ENCODE measurements at regions not wholly inside any gene's neighbourhood (a gene's known extent, or its start where the extent isn't known, plus 50 kb on each side); places are given as distances from the start of the nearest gene placed in this dataset.

DNA sequence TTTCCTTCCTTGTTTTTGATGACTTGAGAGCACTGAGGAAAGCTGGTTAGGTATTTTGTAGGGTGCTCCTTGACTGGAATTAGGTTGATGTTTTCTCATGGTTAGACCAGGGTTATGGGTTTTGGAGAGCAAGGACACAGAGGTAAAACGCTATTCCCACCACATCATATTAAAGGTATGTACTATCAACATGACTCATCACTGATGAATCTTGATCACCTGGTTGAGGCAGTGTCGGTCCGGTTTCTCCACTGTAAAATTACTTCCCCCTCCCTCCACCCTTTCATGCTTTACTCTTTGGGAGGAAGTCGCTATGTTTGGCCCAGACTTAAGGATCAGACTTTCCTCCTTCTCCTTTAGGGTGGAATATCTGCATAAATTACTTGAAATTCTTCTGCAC is 201.6 kb downstream of the EDEM1 start:
- TF ChIP-seq CTCF (IDR thresholded peaks at IDR 0.05) (no peak), POLR2A (IDR thresholded peaks at IDR 0.05) (no peak)
